ENCODE measurements at regions not wholly inside any gene's neighbourhood (a gene's known extent, or its start where the extent isn't known, plus 50 kb on each side); places are given as distances from the start of the nearest gene placed in this dataset.

DNA sequence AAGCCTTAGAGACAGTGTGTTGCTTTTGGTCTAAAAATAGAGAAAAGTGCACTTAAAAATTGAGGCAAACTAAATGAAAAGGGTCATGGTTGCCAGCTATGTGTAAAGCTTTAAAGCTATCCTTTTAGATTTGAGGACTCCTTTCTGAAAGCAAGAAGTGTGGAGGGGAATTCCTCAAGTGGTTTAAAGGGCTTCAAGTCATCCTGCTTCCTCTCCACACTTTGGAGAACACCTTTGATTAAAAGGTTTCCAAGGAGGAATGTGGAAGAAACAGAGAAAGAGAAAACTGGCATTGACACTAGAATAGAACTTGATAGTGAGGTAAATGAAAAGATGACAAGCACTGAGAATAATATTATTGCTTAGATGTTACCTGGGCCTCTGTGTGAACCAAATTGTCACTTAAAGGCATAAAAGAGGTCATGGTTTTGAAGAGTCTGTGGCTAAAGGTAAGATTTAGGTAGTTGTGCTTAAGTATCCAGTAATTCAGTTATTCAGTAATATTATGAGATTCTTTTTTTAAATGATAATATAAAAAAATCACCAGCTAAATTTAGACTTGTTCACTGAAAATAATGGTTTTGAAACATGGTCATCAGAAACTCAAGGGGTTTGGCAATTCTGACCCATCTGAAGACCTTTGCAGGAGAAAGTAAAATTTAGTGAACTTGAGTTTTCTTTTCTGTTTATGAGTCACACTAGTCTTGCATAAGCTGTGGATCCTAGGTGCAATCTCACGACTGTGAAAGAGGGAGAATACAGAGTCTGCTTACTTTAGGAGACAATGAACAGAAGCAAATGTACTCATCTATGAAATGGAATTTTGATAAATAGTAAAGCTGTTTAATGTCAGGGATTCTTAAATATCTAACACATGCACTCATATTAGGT is 466.0 kb downstream of the KIF20B start:
- no peak for TF ChIP-seq CTCF (IDR thresholded peaks at IDR 0.05; ENCODE audit: insufficient read depth, low read depth, low read length)
- TF ChIP-seq EZH2 (IDR thresholded peaks at IDR 0.05; ENCODE audit: insufficient read depth, low read length), result no peak
